ENCODE measurements at regions not wholly inside any gene's neighbourhood (a gene's known extent, or its start where the extent isn't known, plus 50 kb on each side); places are given as distances from the start of the nearest gene placed in this dataset.

DNA sequence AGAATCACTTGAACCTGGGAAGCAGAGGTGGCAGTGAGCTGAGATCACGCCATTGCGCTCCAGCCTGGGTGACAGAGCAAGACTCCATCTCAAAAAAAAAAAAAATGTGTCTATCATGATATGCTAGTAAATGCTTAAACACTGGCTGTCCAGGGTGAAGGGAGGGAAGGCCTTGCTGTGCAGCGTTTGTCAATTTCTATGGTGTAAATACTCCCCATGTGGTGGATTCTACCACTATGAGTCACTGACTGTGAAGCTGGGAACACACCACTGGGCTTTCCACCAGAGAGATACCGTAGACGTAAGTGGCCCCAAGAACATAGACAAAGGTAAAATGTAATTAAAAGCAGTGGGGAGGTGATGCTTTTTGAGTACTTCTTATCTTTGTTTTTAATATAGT, 51.3 kb upstream of the LEF1 start:
- TF ChIP-seq POLR2A (IDR thresholded peaks at IDR 0.05; ENCODE audit: low read length) (no peak), GATA1 (IDR thresholded peaks at IDR 0.05; ENCODE audit: low read depth, low read length) (no peak)
